Activated T-cell treated with anti-CD3 and anti-CD28 coated beads, Interleukin-2, amount 50 U/mL, for 72 hours (primary cell): ENCODE measurements at regions not wholly inside any gene's neighbourhood (a gene's known extent, or its start where the extent isn't known, plus 50 kb on each side); places are given as distances from the start of the nearest gene placed in this dataset.

Source experiments
- ATAC-seq, 2 donors: fragments of 150-1000 bp; cut with Tn5 transposase; replicated peaks in 1 of 2; 2 replicates each; pipeline ENCODE4 v1.10.0; 2021; ENCODE audit warnings: moderate library complexity in 2 of 2, mild to moderate bottlenecking in 1 of 2
- DNase-seq, 2 donors: peaks; one replicate each; pipeline ENCODE4 v3.0.0; 2021 to 2022; ENCODE audit warnings: mixed read lengths in 1 of 2
- H3K27ac Mint-ChIP-seq: one replicate; pipeline ENCODE4 v1.8.0; 2022; ENCODE audit warnings: mild to moderate bottlenecking, moderate library complexity, mixed read lengths
- H3K27me3 Mint-ChIP-seq: one replicate; pipeline ENCODE4 v1.8.0; 2022; ENCODE audit warnings: low read depth, mixed read lengths
- H3K36me3 Mint-ChIP-seq, 2 donors: one replicate each; pipeline ENCODE4 v1.8.0; 2022; ENCODE audit warnings: mixed read lengths in 2 of 2, mild to moderate bottlenecking in 1 of 2; ENCODE audit not compliant: insufficient read depth in 2 of 2
- H3K4me1 Mint-ChIP-seq: one replicate; pipeline ENCODE4 v1.8.0; 2022; ENCODE audit warnings: low read depth, mixed read lengths
- H3K4me3 Mint-ChIP-seq, 2 donors: one replicate each; pipeline ENCODE4 v1.8.0; 2022; ENCODE audit warnings: mild to moderate bottlenecking in 2 of 2, mixed read lengths in 2 of 2, moderate library complexity in 2 of 2
- H3K9me3 Mint-ChIP-seq, 2 donors: one replicate each; pipeline ENCODE4 v1.8.0; 2022; ENCODE audit warnings: mixed read lengths in 2 of 2

DNA sequence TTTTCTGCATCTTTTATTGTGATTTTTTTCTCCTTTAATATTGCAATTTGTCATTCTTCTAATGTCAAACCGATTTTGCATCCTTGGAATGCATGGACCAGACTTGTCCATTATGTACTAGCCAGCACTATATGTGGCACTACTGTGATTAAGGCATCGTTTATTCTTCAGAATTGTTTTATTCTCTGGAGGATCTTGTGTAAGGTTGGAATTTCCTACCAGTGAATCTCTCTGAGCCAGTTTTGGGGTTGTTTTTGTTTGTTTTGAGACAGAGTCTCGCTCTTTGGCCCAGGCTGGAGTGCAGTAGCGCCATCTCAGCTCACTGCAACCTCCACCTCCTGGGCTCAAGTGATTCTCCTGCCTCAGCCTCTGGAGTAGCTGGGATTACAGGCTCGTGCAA lies 58.5 kb downstream of the IGLL5 start:
- DNase-seq (no peak), ATAC-seq (no peak)
- Mint-ChIP-seq H3K27me3 (peaks cover 16% of the 10 kb centered on the region), H3K9me3 (no peaks in the 10 kb centered on the region), H3K4me1 (peaks cover 12% of the 10 kb centered on the region), H3K27ac (no peak overlapping the region), H3K36me3 (no peaks in the 10 kb centered on the region), H3K4me3 (no peak overlapping the region)

DNA sequence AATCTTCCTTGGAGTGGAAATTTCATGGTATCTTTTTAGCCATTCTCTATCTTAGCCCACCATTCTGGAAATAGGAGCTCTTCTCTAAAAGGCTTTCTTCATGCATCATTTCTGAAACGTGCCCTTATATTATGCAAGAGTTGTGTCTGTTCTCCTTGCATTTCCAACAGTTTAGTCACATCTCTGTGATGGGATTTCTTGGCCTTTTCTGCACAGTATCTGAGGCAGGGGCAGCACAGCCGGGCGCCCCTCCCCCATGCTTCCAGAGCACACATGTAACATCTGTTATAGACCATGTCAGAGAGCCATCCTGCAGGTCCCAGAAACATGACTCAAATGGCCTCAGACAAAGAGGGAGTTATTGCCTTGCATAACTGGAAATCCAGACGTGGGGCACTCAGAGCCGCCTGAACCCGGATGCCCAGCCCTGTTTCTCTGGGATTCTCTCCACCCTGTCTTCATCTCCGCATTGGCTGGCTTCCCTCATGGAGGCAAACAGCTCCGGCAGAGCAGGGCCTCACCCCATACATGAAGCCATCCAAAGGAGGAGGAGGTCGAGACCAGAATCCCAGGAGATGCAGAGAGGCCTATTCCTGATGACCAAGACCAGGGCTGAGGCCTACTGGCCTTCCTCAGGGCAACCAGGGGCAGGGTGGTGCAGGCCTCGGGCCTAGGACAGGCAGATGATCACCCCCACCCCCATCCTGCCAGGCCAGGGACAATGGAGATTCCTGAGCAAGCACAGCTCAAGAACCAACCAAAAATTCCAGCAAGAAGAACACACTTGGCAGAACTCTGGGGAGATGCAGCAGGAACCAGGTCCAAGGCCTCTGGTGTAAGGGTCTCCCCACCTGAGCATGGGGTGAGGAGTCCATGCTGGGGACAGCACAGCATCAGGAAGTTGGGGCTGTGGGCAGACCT lies 61.3 kb downstream of the IGLL5 start:
- Mint-ChIP-seq H3K27me3 (peaks cover 43% of the 10 kb centered on the region), H3K36me3 (no peaks in the 10 kb centered on the region), H3K9me3 (no peaks in the 10 kb centered on the region), H3K4me1 (peaks cover 7% of the 10 kb centered on the region), H3K27ac (no peak overlapping the region), H3K4me3 (no peak overlapping the region)
- no peak for ATAC-seq
- DNase-seq: no peak

DNA sequence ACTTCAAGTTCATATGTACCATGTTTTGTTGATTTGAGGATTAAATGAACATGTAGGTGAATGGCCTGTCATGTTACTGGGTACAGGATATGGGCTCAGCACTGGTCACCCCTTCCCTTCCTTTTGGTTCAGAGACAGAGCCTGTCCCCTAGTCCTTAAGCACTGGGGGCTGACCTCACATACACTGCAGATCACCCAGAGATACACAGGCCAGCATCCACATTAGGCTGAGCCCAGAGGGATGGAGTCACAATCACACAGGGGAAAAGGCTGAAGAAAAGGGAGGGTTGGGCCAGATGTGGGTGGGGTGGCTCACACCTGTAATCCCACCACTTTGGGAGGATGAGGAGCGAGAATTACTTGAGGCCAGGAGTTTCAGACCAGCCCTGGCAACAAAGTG lies 62.3 kb downstream of the IGLL5 start:
- no peak for DNase-seq
- H3K36me3 Mint-ChIP-seq: no peaks in the 10 kb centered on the region
- H3K27ac Mint-ChIP-seq: no peak overlapping the region
- H3K4me3 Mint-ChIP-seq: no peak overlapping the region
- H3K27me3 Mint-ChIP-seq: peaks cover 52% of the 10 kb centered on the region
- no peaks in the 10 kb centered on the region for H3K9me3 Mint-ChIP-seq
- no peak for ATAC-seq
- H3K4me1 Mint-ChIP-seq: peaks cover 7% of the 10 kb centered on the region

DNA sequence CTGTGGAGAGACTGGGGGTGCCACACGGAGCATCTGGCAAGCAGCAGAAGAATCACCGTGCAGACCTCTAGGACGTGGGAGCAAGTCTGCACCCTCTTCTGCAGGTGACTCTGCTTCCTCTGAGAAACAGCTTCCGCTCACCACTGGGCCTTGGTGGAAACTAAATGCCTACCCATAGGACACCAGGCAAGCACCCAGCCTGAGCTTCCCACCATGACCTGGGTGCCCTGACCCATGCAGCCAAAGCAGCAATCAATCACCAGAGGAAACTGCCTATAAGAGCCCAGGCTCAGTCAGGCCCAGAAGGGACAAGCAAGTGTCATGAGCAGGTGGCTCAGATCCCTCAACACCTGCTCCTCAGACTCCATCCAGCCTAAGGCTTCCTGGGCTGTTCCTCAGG lies 63.4 kb downstream of the IGLL5 start:
- H3K27me3 Mint-ChIP-seq: peaks cover 54% of the 10 kb centered on the region
- H3K9me3 Mint-ChIP-seq: no peaks in the 10 kb centered on the region
- ATAC-seq (no peak), DNase-seq (no peak)
- H3K27ac Mint-ChIP-seq: no peak overlapping the region
- H3K4me3 Mint-ChIP-seq: no peak overlapping the region
- H3K4me1 Mint-ChIP-seq: peaks cover 13% of the 10 kb centered on the region
- H3K36me3 Mint-ChIP-seq: no peaks in the 10 kb centered on the region

DNA sequence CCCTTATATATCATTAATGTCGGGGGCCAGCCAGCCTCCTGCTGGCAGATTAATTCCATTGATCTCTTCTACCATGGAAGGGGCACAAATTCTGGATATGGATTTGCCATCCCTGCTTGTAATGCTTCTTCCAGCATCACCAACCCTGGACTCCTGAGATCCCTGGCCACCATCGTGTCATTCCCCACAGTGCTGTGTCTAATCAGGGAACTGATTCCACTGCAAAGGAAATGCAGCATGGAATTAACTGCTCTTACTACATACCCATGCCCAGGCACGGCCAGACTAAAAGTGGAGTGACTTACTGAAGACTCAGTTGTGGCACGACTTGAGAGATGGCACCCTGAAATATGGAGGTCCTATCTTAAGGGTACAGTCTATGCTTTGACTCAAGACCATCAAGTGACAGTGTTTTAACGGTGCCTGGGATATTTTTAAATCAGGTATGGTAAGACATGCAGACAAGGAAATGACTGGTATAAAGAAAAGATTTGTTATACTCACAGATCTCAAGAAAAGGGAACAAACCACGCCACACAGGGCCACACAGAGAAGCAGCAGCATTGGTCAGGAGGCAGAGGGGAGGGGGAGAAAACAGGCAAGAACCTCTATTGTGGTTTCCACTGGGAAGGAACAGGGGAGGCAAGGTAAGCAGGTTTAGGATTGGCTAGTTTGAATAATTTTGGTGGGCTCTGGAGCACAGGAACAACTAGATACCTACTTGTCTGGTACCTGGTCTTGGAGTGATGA lies 65.1 kb downstream of the IGLL5 start:
- DNase-seq (no peak), ATAC-seq (no peak)
- peaks cover 7% of the 10 kb centered on the region for H3K4me1 Mint-ChIP-seq
- no peaks in the 10 kb centered on the region for H3K36me3 Mint-ChIP-seq
- no peak overlapping the region for H3K27ac Mint-ChIP-seq
- no peaks in the 10 kb centered on the region for H3K9me3 Mint-ChIP-seq
- peaks cover 45% of the 10 kb centered on the region for H3K27me3 Mint-ChIP-seq
- no peak overlapping the region for H3K4me3 Mint-ChIP-seq

DNA sequence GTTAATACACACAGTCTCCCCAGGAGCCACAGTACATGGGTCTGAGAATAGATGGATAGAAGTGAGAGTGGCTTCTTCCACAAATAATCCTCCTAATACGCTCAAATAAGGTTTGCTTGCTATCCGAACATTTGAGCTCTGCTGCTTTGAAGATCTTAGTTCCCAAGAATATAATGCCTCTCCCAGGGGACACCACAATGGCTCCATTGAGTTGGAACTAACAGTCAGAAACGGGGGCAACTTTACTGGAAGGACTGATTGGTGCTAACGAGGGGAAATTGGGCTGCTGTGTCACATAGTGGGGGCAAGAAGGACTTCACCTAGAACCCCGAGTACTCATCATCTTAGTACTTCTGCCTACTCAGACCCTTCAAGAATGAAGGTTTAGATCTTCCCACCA lies 66.2 kb downstream of the IGLL5 start:
- Mint-ChIP-seq H3K27me3 (peaks cover 53% of the 10 kb centered on the region), H3K36me3 (no peaks in the 10 kb centered on the region), H3K4me3 (no peak overlapping the region), H3K4me1 (peaks cover 7% of the 10 kb centered on the region), H3K27ac (no peak overlapping the region), H3K9me3 (no peaks in the 10 kb centered on the region)
- DNase-seq (no peak), ATAC-seq (no peak)

DNA sequence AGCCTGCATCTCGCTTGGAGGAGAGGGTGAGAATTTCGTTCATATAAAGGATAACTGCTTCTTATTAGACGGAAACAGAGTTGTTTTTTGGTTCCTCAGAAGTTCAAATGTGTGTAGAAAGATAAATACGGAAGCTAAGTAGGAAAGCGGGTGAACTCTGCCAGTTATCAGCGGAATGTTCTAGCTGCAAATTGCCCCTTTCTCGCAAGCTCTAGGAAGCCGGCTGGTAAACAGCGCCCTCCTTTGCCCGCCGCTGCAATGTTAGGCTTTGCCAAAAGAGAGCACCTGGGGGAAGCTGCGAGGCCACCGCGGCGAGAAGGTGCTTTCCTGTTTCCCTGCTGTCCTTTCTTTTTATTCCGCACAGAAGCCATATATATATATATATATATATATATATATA lies 67.0 kb downstream of the IGLL5 start:
- no peak for ATAC-seq
- peak; percentile 30 to 33 for DNase-seq
- H3K27ac Mint-ChIP-seq: no peak overlapping the region
- peaks cover 58% of the 10 kb centered on the region for H3K27me3 Mint-ChIP-seq
- H3K9me3 Mint-ChIP-seq: no peaks in the 10 kb centered on the region
- H3K36me3 Mint-ChIP-seq: no peaks in the 10 kb centered on the region
- no peak overlapping the region for H3K4me3 Mint-ChIP-seq
- peaks cover 7% of the 10 kb centered on the region for H3K4me1 Mint-ChIP-seq

DNA sequence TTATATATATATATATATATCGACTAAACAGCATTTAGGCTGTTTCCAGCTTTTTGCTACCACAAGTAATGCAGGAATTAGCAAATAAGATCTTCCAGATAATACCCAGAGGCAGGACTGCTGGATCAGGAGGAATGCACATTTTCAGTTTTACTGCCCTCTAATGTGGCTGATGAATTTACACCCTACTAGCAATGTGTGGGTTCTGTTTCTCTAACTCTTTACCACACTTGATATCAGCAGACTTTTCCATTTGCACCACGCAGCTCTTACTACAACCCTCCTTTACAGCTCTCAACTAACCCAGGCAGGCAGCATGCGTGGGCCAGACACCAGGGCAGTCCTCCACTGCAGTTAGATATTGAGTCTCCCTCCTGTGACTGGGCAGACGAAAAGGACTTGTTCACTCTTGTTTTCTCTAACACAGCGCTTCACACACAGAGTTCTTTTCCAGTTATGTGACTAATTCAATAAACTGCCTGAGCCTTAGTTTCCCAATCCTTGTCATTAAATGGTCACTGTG lies 67.7 kb downstream of the IGLL5 start:
- Mint-ChIP-seq H3K27ac (no peak overlapping the region), H3K9me3 (no peaks in the 10 kb centered on the region), H3K4me3 (no peak overlapping the region), H3K4me1 (peaks cover 7% of the 10 kb centered on the region), H3K36me3 (no peaks in the 10 kb centered on the region), H3K27me3 (peaks cover 58% of the 10 kb centered on the region)
- DNase-seq (no peak), ATAC-seq (no peak)

DNA sequence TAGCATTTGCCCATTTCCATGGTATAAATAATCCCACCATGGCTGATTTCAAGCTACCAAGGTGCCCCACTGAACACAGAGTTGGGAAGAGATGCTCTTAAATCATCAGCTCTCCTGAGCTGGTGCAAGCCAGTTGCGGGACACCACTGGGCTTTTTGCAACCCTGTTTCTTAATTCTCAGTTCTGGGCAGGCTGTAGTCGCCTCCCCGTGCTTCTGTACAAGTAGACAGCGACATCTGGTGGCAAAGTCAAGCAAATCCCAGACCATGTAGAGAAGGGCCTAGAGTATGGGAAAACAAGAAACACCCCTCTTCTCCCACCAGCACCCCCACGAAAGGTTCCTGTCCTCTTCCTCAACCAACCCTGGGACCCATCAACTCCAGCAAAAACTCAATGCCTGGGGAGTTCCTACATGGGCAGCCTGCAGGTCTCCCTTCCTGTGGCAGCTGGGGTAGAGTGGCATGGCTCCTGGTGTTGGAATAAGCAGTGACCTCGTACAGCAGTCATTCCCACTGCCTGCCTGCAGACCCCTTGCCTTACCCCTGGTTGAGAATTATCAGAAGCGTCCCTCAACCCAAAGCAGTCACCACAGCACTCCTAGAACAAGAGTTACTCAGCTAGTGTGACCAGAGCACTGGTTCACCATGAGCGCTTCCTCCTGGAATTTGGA lies 68.4 kb downstream of the IGLL5 start:
- no peaks in the 10 kb centered on the region for H3K9me3 Mint-ChIP-seq
- no peak overlapping the region for H3K27ac Mint-ChIP-seq
- peaks cover 58% of the 10 kb centered on the region for H3K27me3 Mint-ChIP-seq
- peaks cover 7% of the 10 kb centered on the region for H3K4me1 Mint-ChIP-seq
- peak; percentile 79 for ATAC-seq
- peak; percentile 64 to 68 for DNase-seq
- H3K36me3 Mint-ChIP-seq: no peaks in the 10 kb centered on the region
- no peak overlapping the region for H3K4me3 Mint-ChIP-seq

DNA sequence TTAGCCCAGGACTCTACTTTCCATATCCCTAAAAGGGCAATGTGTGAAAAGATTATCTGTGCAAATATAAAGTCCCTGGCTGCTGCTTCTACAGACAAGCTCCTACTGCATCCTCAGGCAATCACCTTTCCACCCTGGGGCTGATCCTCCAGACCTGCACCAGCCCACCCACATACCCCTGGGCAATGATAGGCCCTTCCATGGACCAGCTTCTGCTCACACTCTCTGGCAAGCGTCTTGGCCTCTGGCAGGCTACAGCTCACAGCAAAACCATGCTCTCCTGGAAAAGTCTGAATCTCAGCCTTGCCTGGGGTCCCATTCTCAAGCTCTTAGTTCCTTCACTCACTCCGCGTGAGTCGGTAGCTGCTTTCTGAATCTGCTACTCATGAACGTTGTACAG lies 69.5 kb downstream of the IGLL5 start:
- Mint-ChIP-seq H3K9me3 (peaks cover 0 to 1% of the 10 kb centered on the region in 2 donors), H3K27me3 (peaks cover 48% of the 10 kb centered on the region), H3K27ac (no peak overlapping the region), H3K36me3 (peaks cover 1 to 3% of the 10 kb centered on the region in 2 donors), H3K4me1 (peaks cover 7% of the 10 kb centered on the region), H3K4me3 (no peak overlapping the region)
- ATAC-seq (no peak), DNase-seq (no peak)

DNA sequence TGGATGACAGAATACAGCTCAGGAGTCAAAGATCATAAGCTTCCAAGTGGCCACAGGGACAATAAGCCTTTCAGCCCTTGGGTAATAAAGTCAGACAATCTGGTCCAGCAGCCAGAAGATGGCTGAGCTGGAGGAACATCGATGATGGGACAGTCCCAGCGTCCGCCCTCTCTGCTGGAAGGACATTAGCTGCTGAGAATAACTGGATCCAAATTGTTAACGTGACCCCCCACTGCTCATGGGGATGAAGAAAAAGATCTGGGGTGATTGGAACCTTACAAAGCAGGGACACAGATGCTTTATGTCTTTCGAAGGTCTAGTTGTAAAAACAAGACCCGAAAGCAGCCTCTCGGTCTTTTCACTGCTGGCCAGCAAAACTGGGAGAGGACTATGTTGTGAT lies 71.0 kb downstream of the IGLL5 start:
- Mint-ChIP-seq H3K27me3 (peaks cover 37% of the 10 kb centered on the region), H3K9me3 (peaks cover 0 to 3% of the 10 kb centered on the region in 2 donors), H3K4me1 (peaks cover 7% of the 10 kb centered on the region), H3K27ac (no peak overlapping the region), H3K36me3 (peaks cover 1 to 3% of the 10 kb centered on the region in 2 donors), H3K4me3 (no peak overlapping the region)
- ATAC-seq: no peak
- no peak for DNase-seq

DNA sequence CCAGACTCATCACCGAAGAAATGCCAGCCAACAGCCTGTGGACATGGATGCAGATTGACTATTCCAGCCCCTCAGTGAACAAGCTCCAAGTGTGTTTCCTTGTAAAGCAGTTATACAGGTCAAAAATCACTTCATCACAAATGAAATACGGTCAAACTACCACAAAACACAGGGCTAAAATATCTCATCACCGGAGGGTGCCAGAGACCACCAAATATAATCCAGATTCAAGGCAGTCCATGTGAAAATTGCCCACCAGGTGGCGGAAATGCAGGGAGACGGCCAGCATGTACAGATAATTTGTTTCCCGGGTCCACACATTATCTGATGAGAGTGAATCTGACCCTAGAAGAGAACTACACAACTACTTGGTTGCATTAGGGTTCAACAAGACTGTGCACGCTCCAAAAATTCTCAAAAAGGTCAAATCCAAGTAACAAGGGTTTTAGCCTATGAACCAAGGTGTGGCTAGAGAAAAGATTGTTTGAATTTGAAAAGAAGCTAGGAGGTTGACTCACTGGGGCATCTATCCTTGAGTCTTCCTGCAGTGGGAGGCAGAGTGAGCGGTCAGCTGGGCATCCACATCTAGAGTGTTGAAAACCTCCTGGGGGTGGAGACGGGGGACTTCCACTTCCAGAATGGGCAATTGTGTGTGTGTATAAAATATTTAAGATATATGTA lies 71.7 kb downstream of the IGLL5 start:
- Mint-ChIP-seq H3K4me1 (peaks cover 7% of the 10 kb centered on the region), H3K27ac (no peak overlapping the region), H3K4me3 (no peak overlapping the region), H3K27me3 (peaks cover 37% of the 10 kb centered on the region), H3K9me3 (peaks cover 0 to 3% of the 10 kb centered on the region in 2 donors), H3K36me3 (peaks cover 1 to 3% of the 10 kb centered on the region in 2 donors)
- ATAC-seq (peak; percentile 67 to 68), DNase-seq (peak; percentile 73 to 74)
